ENCODE measurements at regions not wholly inside any gene's neighbourhood (a gene's known extent, or its start where the extent isn't known, plus 50 kb on each side); places are given as distances from the start of the nearest gene placed in this dataset.

GRCh38 chr4:53832549-53832948 is 231.9 kb downstream of the CHIC2 start:
- no peaks in the 10 kb centered on the region for H3K4me1 Mint-ChIP-seq (ENCODE audit: unreplicated experiment)
- H3K36me3 Mint-ChIP-seq, result no peaks in the 10 kb centered on the region
- TF ChIP-seq CTCF (conservative IDR thresholded peaks at IDR 0.05), result no peak
- H3K27me3 Mint-ChIP-seq, result peaks cover 5% of the 10 kb centered on the region
- H3K9me3 Mint-ChIP-seq, result peaks cover 13% of the 10 kb centered on the region
- no peak for DNase-seq (ENCODE audit: extremely low spot score, unreplicated experiment)
- no peak overlapping the region for H3K27ac Mint-ChIP-seq
- no peak overlapping the region for H3K4me3 Mint-ChIP-seq

- no peaks in the 10 kb centered on the region for H3K27me3 Mint-ChIP-seq
- H3K4me3 Mint-ChIP-seq, result no peak overlapping the region
- no peak overlapping the region for H3K27ac Mint-ChIP-seq
- DNase-seq (ENCODE audit: extremely low spot score, unreplicated experiment), result no peak
- no peak for TF ChIP-seq CTCF (conservative IDR thresholded peaks at IDR 0.05)
- no peaks in the 10 kb centered on the region for H3K36me3 Mint-ChIP-seq
- H3K9me3 Mint-ChIP-seq, result peaks cover 13% of the 10 kb centered on the region
- H3K4me1 Mint-ChIP-seq (ENCODE audit: unreplicated experiment), result no peaks in the 10 kb centered on the region
These were observed 233.9 kb downstream of the CHIC2 start for GRCh38 chr4:53830511-53830910.

- Mint-ChIP-seq H3K4me1 (ENCODE audit: unreplicated experiment) (peaks cover 7% of the 10 kb centered on the region), H3K36me3 (no peaks in the 10 kb centered on the region), H3K27ac (no peak overlapping the region), H3K9me3 (peaks cover 5% of the 10 kb centered on the region), H3K4me3 (no peak overlapping the region), H3K27me3 (peaks cover 4% of the 10 kb centered on the region)
- TF ChIP-seq CTCF (conservative IDR thresholded peaks at IDR 0.05), result no peak
- DNase-seq (ENCODE audit: extremely low spot score, unreplicated experiment), result no peak
These were observed 230.0 kb upstream of the LNX1 start for GRCh38 chr4:53821179-53821851.

- Mint-ChIP-seq H3K4me1 (ENCODE audit: unreplicated experiment) (peaks cover 7% of the 10 kb centered on the region), H3K4me3 (no peak overlapping the region), H3K27ac (no peak overlapping the region), H3K27me3 (peaks cover 4% of the 10 kb centered on the region), H3K9me3 (peaks cover 5% of the 10 kb centered on the region), H3K36me3 (no peaks in the 10 kb centered on the region)
- DNase-seq (ENCODE audit: extremely low spot score, unreplicated experiment), result no peak
- TF ChIP-seq CTCF (conservative IDR thresholded peaks at IDR 0.05), result no peak
These were observed 226.8 kb upstream of the LNX1 start for GRCh38 chr4:53818104-53818503.

GRCh38 chr4:53816561-53816960 is 225.3 kb upstream of the LNX1 start:
- no peak for TF ChIP-seq CTCF (conservative IDR thresholded peaks at IDR 0.05)
- peaks cover 5% of the 10 kb centered on the region for H3K9me3 Mint-ChIP-seq
- no peaks in the 10 kb centered on the region for H3K36me3 Mint-ChIP-seq

More at GRCh38 chr4:53816561-53816960, 225.3 kb upstream of the LNX1 start:
- no peak for DNase-seq (ENCODE audit: extremely low spot score, unreplicated experiment)
- H3K4me3 Mint-ChIP-seq, result no peak overlapping the region
- no peak overlapping the region for H3K27ac Mint-ChIP-seq
- peaks cover 4% of the 10 kb centered on the region for H3K27me3 Mint-ChIP-seq
- peaks cover 7% of the 10 kb centered on the region for H3K4me1 Mint-ChIP-seq (ENCODE audit: unreplicated experiment)
